GM19452 (cell line): ENCODE measurements at regions not wholly inside any gene's neighbourhood (a gene's known extent, or its start where the extent isn't known, plus 50 kb on each side); places are given as distances from the start of the nearest gene placed in this dataset.
A peak's percentile ranks its signal among the peaks of the same experiment; 100 is the strongest.
"Not testable (repeated sequence)": the region's sequence is repeated elsewhere in the genome, so short reads cannot be mapped to it uniquely, and the experiment has no call there.

Source experiments
- ATAC-seq: cut with Tn5 transposase; IDR thresholded peaks from one replicate; pipeline ENCODE4 v1.9.1; 2021; ENCODE audit not compliant: unreplicated experiment

- ATAC-seq: no peak
Observed at GRCh38 chr14:59037620-59038019, 150.8 kb upstream of the DAAM1 start.

DNA sequence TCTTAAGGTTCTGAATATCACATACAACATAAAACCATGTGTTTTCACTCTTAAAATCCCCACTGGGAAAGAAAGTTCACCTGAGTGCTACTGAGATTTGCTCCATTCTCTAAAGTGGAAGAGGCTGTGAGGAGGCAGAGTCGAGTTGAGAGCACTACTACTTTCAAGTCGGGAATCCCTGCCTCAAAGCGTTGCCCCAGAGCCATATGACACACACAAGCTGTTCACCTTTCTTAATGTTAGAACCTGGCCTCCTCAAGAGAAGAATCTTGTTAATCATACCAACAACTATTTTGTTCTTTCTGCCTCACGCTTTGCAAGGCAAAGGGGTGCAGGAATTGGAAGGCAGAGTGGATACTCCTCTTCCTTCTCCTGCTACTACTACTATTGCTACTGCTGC lies 149.7 kb upstream of the DAAM1 start:
- ATAC-seq: no peak

DNA sequence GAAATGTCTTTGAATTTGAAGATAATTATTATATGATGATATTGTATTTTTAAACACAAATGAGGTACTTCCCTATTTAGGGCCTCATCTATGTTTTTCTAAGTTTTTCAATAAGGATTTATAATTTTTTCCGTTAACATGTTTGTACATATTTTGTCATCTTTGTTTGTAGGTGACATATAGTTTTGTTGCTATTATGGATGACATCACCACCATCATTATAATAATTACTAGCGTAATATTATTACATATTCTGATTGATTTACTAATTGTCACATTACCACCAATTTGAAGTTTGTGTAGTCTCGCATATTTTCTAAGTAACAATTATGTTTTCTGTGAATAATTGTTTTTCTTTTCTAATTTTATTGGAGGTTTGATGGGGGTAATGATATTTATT lies 147.2 kb upstream of the DAAM1 start:
- ATAC-seq: no peak

DNA sequence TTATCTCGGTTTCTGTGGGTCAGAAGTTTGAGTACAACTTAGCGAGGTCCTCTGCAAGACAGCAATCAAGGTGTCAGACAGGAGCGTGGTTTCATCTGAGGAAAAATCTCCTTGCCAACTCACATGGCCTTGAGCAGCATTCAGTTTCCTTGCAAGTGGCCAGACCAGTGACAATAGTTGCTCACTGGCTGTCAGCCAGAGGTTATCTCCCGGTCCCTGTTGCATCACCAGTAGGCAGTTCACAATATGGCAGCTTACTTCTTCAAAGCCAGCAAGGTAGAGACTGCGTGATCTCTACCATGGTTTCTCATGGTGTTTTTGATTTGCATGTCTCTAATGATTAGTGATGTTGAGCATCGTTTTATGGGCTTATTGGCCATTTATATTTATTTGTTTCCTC lies 143.8 kb upstream of the DAAM1 start:
- ATAC-seq: no peak

DNA sequence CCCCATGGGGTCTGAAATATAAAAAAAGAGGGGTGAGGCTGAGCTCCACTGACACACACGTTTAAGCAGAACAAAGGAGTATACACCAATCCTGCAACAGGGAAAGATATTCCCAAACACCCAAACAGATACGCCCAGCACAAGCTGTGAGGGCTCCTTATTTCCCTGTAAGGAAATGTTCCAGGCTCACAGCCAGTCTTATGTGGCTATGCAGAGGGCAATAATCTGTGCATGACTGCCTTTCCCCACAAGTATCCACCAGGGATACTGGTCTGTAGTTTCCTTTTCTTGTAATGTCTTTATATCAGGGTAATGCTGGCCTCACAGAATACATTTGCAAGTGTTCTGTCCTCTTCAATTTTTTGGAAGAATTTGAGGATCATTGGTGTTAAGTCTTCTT lies 141.7 kb upstream of the DAAM1 start:
- no peak for ATAC-seq

DNA sequence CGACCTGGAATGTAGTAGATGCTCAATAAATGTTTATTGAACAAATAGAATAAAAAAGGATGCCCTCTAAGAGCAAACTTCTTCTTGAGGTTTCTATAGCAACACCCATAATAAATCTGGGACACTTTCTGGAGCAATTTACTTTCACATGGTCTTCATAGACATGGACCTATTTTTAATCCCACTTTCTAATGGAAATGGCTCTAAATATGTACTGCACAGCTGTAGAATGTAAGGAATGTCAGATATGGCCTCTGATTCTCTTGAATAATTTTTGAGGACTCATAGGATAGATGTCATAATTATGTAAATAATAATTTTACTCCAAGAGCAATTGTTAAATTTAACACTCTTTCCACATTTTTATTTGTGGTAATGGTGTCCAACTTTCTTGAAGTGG lies 133.5 kb upstream of the DAAM1 start:
- ATAC-seq: no peak

GRCh38 chr14:59055439-59056045 lies 132.9 kb upstream of the DAAM1 start:
- ATAC-seq: peak; percentile 67

DNA sequence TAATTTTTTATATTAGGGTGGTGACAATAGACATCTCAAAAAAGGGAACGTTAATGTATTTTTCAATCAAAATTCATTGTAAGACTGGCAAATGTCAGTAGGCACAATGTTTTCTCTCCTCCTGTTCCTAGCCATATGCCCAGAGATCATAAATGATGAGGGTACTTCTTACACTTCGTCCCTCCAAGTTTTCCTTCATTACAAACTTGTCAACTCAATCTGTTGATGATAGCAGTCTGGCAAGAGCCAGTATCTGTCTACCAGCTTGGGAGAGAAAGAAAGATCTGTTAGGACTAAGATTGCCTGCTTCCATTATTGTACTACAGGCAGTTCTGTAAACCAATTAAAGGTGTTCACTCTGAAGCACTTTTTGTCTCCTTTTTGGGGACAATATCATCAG lies 130.9 kb upstream of the DAAM1 start:
- no peak for ATAC-seq

DNA sequence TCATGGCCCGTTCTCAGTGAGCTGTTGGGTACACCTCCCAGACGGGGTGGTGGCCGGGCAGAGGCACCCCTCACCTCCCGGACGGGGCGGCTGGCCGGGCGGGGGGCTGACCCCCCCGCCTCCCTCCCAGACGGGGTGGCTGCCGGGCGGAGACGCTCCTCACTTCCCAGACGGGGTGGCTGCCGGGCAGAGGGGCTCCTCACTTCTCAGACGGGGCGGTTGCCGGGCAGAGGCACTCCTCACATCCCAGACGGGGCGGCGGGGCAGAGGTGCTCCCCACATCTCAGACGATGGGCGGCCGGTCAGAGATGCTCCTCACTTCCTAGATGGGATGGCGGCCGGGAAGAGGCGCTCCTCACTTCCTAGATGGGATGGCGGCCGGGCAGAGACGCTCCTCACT lies 129.7 kb upstream of the DAAM1 start:
- ATAC-seq: not testable (repeated sequence)

DNA sequence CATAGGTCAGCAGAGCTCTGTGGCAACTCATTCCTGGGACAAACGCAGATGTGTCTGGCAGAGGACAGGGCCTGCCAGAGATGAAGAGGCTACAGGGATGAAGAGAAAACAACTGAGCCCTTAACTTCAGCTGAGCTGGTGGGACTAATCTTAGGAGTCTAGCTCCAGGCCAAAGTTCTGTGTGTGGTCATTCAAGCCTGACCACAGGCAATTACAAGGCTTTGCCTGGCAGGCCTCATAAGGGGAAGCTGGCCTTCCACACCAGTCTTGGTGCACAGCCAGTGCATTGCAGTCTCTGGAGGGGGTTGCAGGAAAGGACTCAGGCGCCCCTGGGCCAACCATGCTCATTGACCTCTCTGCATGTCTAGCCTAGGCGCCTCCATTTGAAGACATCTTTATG lies 127.6 kb upstream of the DAAM1 start:
- no peak for ATAC-seq

GRCh38 chr14:59061292-59061691 lies 127.2 kb upstream of the DAAM1 start:
- no peak for ATAC-seq

- no peak for ATAC-seq
Observed at GRCh38 chr14:59063259-59063658, 125.2 kb upstream of the DAAM1 start.

GRCh38 chr14:59067127-59067894 lies 121.2 kb upstream of the DAAM1 start:
- no peak for ATAC-seq

DNA sequence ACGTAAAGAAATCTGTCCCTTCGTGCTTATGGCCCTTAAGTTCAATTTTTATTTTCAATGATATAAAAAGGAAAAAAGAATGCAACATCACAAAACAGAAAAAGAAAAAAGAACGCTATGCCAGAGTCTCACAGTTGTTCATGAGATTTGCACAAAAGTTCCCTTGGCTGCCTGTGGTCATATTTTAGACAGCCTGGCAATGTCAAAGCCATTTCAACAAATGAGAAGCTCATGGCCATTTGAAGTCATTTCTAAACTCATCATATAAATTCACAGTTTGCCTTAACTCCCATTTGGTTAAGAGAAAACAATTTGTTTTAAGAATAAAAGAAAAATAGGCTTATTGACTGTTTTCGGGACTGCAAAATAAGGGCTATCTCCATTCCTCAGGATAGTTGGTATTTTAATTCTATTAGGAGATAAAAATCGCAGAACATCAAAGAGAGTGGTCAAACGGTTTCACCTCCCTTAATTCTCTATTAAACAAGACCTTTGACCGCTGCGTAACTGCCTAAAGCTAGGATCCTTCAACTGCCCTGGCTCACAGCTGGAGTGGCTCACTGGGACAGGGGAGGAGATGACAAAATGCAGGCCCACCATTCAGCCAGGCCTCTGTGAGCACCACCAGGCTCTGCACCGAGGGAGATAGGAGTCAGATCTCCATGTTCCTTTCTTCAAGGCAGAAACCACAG lies 119.2 kb upstream of the DAAM1 start:
- ATAC-seq: no peak

DNA sequence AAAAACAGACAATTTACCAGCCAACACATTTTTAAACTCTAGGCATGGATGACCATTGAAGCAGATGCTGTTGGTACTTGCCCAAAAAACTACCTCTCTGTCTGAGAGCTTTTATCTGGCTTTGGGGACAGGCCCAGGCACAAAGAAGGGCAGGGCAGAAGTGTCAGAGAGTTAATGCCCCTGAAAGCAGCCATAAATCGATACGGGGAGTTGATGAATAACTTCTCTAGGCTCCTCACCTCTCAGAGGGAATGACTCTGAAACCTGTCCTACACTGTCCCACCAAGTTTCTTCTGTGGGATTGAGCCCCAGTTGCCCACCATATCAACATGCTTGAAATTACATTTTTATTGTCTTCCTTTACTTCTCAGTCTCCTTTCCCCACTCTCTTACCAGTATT lies 113.0 kb upstream of the DAAM1 start:
- no peak for ATAC-seq

- ATAC-seq: no peak
Observed at GRCh38 chr14:59081720-59082119, 106.7 kb upstream of the DAAM1 start.

DNA sequence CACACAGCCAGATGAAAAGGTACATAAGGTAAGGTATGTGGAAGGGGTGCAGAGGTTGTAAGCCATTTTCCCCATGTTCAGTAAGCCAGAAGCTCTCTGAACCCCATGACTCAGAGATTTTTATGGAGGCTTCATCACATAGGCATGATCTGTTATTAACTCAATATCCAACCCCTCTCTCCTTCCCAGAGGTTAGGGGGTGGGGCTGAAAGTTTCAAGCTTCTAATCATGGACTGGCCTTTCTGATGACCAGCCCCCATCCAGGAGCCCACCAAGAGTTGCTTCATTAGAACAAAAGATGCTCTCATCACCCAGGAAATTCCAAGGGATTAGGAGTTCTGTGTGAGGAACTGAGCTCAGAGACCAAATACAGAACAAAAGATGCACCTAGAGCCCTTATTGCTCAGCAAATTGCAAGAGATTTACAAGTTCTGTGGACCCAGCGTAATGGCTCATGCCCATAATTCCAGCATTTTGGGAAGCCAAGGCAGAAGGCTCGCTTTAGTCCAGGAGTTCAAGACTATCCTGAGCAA lies 103.2 kb upstream of the DAAM1 start:
- no peak for ATAC-seq

DNA sequence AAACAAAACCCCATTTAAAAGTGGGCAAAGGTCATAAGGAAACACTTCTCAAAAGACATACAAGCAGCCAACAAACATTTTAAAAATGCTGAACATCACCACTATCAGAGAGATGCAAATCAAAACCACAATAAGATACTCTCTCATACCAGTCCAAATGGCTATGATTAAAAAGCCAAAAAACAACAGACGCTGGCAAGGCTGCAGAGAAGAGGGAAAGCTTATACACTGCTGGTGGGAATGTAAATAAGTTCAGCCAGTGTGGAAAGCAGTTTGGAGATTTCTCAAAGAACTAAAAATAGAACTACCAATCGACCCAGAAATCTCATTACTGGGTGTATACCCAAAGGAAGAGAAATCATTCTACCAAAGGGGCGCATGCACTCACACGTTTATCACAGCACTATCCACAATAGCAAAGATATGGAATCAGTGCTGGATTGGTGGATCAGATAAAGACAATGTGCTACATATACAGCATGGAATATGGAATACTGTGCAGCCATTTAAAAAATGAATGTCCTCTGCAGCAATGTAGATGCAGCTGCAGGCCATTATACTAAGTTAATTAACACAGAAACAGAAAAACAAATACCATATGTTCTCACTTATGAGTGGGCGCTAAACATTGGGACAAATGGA lies 102.1 kb upstream of the DAAM1 start:
- ATAC-seq: no peak

DNA sequence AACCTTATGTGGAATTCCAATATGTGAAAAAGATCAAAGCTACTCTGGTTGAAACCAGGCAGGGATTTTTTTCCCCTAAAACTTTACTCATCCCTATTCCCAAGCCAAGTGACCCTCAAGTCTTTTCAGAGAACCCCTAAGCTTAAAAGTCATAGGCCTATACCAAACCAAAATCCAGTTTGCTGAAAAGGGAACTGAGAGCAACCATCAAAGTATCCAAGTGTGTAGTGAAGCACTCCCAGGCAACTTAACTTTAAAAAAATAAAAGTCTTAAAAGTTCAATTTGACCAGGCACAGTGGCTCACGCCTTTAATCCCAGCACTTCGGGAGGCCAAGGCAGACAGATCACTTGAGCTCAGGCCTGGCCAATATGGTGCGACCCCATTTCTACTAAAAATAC lies 101.2 kb upstream of the DAAM1 start:
- no peak for ATAC-seq

DNA sequence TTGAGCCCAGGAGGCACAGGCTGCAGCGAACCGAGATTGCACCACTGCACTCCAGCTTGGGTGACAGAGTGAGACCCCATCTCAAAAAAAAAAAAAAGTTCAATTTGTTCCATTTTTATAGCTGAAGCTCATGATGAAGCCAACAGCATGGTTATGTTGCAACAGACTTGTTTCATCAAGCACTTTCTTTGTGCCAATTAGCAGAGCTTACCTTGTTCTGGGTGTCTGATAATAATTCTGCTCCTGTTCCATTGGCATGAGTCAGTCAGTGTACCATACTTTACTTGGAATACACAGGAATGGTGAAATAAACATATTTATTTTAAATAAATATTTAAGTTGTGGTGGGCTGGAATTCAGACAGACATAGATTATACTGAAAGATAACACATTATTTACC lies 100.8 kb upstream of the DAAM1 start:
- ATAC-seq: no peak

- ATAC-seq: no peak
Observed at GRCh38 chr14:59090572-59090971, 97.9 kb upstream of the DAAM1 start.

DNA sequence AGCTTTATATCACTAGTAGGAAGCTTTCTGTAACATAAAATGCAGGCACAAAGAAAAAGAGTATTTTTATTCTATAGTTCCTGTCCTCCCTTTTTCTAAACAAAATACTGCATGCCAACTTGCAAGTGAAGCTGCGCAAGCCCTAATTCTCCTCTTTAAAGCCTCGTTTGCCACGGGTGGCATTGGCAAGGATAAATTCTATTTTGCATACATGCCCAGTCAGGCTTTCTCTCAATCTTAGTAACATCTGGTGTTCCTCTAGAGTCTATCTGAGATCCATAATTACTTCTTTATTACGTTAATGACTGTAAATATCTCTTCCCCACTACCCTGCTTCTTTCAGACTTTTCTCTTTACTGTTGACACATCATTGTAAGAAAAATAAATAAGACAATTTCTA lies 97.1 kb upstream of the DAAM1 start:
- no peak for ATAC-seq
